ENCODE measurements at regions not wholly inside any gene's neighbourhood (a gene's known extent, or its start where the extent isn't known, plus 50 kb on each side); places are given as distances from the start of the nearest gene placed in this dataset.

GRCh38 chr16:13312063-13312462 lies 410.7 kb downstream of the SHISA9 start:
- TF ChIP-seq CTCF (IDR thresholded peaks at IDR 0.05; ENCODE audit: low read depth, low read length, missing input control), result no peak
- no peak for TF ChIP-seq SP1 (IDR thresholded peaks at IDR 0.05)
- TF ChIP-seq MAX (IDR thresholded peaks at IDR 0.05), result no peak
- no peak for TF ChIP-seq YY1 (IDR thresholded peaks at IDR 0.05)
- no peak for TF ChIP-seq RAD21 (IDR thresholded peaks at IDR 0.05)
- no peak for TF ChIP-seq JUND (IDR thresholded peaks at IDR 0.05)
- TF ChIP-seq GABPA (IDR thresholded peaks at IDR 0.05 in 1 of 2, conservative IDR thresholded peaks at IDR 0.05 in 1 of 2), result no peak

Measured in liver (tissue), 3 donors.